ENCODE measurements at regions not wholly inside any gene's neighbourhood (a gene's known extent, or its start where the extent isn't known, plus 50 kb on each side); places are given as distances from the start of the nearest gene placed in this dataset.

DNA sequence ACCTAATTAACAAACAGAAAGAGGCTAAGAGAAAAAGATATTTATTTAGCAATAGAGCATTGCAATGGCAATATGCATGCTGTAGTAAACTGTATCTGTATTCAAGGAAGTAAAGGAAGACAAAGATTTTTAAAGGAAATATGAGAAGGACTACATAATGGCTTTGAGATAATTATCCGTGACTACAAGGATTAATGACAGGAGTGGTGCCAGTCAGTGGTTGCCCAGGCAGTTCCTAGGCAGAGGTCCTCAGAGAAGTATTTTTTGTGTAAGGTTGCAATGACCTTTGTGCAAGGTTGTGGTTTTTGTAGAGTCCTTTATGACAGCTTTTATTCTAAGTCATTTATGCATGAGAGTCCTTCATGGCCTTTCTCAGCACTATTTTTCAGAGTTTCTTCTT lies 711.1 kb upstream of the CHRM3 start:
- Histone ChIP-seq H3K4me1 (replicated peaks in 1 of 2) (no peaks in the 10 kb centered on the region), H3K9me3 (replicated peaks in 1 of 3) (no peaks in the 10 kb centered on the region), H3K27me3 (no peaks in the 10 kb centered on the region), H3K36me3 (replicated peaks in 1 of 2) (no peaks in the 10 kb centered on the region), H3K4me3 (no peak overlapping the region), H3K27ac (no peak overlapping the region)
- intact Hi-C loops (cut with DNase I), result no loop called here
- DNase-seq, result no peak
- TF ChIP-seq POLR2A (IDR thresholded peaks at IDR 0.05), result no peak
- TF ChIP-seq, protein P1, sequence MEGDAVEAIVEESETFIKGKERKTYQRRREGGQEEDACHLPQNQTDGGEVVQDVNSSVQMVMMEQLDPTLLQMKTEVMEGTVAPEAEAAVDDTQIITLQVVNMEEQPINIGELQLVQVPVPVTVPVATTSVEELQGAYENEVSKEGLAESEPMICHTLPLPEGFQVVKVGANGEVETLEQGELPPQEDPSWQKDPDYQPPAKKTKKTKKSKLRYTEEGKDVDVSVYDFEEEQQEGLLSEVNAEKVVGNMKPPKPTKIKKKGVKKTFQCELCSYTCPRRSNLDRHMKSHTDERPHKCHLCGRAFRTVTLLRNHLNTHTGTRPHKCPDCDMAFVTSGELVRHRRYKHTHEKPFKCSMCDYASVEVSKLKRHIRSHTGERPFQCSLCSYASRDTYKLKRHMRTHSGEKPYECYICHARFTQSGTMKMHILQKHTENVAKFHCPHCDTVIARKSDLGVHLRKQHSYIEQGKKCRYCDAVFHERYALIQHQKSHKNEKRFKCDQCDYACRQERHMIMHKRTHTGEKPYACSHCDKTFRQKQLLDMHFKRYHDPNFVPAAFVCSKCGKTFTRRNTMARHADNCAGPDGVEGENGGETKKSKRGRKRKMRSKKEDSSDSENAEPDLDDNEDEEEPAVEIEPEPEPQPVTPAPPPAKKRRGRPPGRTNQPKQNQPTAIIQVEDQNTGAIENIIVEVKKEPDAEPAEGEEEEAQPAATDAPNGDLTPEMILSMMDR (IDR thresholded peaks at IDR 0.05), result no peak
- 25 to 43% (median 36%) methylated on average over 1 of the region's 1 CpG for WGBS, 4 donors

DNA sequence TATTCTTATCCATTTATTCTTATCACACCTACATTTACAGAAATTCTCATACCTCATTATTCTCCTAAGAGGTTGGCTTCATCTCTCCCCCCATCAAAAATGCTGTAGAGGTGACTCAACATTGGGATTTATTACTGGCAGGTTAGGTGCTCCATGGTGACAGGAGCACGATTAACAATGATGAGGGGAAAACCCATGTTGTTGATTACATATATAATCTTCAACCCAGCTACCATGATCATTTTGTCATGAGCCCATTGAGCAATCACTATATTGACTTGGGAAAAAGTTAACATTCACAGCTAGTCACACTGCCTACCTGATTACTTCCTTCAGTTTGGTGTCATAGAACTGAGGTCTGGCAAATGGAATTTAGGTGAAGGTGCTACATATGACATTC lies 712.1 kb upstream of the CHRM3 start:
- Histone ChIP-seq H3K36me3 (replicated peaks in 1 of 2) (no peaks in the 10 kb centered on the region), H3K4me1 (replicated peaks in 1 of 2) (no peaks in the 10 kb centered on the region), H3K27me3 (no peaks in the 10 kb centered on the region), H3K4me3 (no peak overlapping the region), H3K27ac (no peak overlapping the region), H3K9me3 (replicated peaks in 1 of 3) (no peaks in the 10 kb centered on the region)
- no peak for TF ChIP-seq POLR2A (IDR thresholded peaks at IDR 0.05)
- TF ChIP-seq, protein P1 (IDR thresholded peaks at IDR 0.05), result no peak
- intact Hi-C loops (cut with DNase I), result no loop called here
- DNase-seq, result no peak
- WGBS, 4 donors, result 58 to 82% (median 73%) methylated on average over 1 of the region's 1 CpG

DNA sequence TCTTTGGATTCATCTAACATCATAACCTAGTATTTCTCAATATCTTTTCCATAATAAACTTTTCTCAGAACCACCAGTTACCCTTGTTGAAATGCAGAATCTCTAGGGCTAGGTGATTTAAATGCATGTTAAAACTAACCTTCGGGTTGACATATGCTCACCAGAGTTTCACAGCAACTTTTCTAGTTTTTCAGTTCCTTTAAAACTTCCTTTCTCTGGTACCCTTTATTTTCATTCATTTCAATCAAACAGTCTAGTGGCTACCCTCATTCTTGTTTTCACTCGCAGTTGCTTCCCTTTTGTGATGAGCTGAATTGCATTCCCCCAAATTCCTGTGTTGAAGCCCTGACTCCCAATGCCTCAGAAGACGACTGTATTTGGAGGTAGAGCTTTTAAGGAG lies 712.8 kb upstream of the CHRM3 start:
- TF ChIP-seq POLR2A (IDR thresholded peaks at IDR 0.05), result no peak
- TF ChIP-seq, protein P1 (IDR thresholded peaks at IDR 0.05), result no peak
- 74 to 81% (median 79%) methylated on average over 3 of the region's 3 CpGs for WGBS, 4 donors
- intact Hi-C loops (cut with DNase I), result no loop called here
- Histone ChIP-seq H3K27ac (no peak overlapping the region), H3K4me3 (no peak overlapping the region), H3K4me1 (replicated peaks in 1 of 2) (no peaks in the 10 kb centered on the region), H3K27me3 (no peaks in the 10 kb centered on the region), H3K36me3 (replicated peaks in 1 of 2) (no peaks in the 10 kb centered on the region), H3K9me3 (replicated peaks in 1 of 3) (no peaks in the 10 kb centered on the region)
- DNase-seq, result no peak

DNA sequence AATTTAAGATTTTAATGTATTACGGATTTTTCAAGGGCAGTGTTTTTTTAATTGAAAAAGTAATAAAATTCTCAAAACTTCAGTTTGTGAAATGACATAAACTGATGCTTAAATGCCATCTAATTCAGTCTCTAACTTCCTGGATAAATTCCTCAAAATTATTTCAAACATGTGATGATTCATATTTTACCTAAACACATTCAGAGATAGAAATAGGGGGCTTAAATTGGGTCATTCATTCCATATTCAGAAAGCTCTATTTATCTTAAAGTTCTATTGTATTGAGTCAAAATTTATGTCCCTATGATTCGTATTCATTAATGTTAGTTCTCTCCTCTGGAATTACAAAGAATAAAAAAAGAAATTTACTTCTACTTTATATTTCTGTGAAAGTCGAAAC lies 713.6 kb upstream of the CHRM3 start:
- H3K9me3 ChIP-seq (replicated peaks in 1 of 3), result no peaks in the 10 kb centered on the region
- H3K4me1 ChIP-seq (replicated peaks in 1 of 2), result no peaks in the 10 kb centered on the region
- intact Hi-C loops (cut with DNase I), result no loop called here
- no peak overlapping the region for H3K27ac ChIP-seq
- no peak for TF ChIP-seq POLR2A (IDR thresholded peaks at IDR 0.05)
- TF ChIP-seq, protein P1 (IDR thresholded peaks at IDR 0.05), result no peak
- no peaks in the 10 kb centered on the region for H3K36me3 ChIP-seq (replicated peaks in 1 of 2)
- no peak for DNase-seq
- H3K4me3 ChIP-seq, result no peak overlapping the region
- no peaks in the 10 kb centered on the region for H3K27me3 ChIP-seq
- WGBS, 4 donors, result 79 to 85% (median 84%) methylated on average over 3 of the region's 3 CpGs

Data from adrenal gland (tissue), 9 donors.